ENCODE measurements at regions not wholly inside any gene's neighbourhood (a gene's known extent, or its start where the extent isn't known, plus 50 kb on each side); places are given as distances from the start of the nearest gene placed in this dataset.

- Mint-ChIP-seq H3K9me3 (no peaks in the 10 kb centered on the region), H3K4me1 (peaks cover 4% of the 10 kb centered on the region), H3K4me3 (no peak overlapping the region), H3K27ac (no peak overlapping the region), H3K27me3 (no peaks in the 10 kb centered on the region), H3K36me3 (ENCODE audit: low read depth) (no peaks in the 10 kb centered on the region)
- TF ChIP-seq CTCF (IDR thresholded peaks at IDR 0.05), result no peak
- intact Hi-C loops (cut with micrococcal nuclease), result no loop called here
- ChIA-PET CTCF (no interaction called here), POLR2A (no interaction called here)
- no peak for DNase-seq
- ATAC-seq (ENCODE audit: low read depth), result no peak
Measured at GRCh38 chr4:54176202-54176601, 52.9 kb upstream of the PDGFRA start.

All from activated B cell treated with CpG ODN at 0.5 μM for 24 hours (primary cell).